Naive thymus-derived CD8-positive, alpha-beta T cell (primary cell): ENCODE measurements at regions not wholly inside any gene's neighbourhood (a gene's known extent, or its start where the extent isn't known, plus 50 kb on each side); places are given as distances from the start of the nearest gene placed in this dataset.

ENCODE experiments used
- ATAC-seq, 2 donors: fragments of 150-1000 bp; cut with Tn5 transposase in 1 of 2; sonication (Bioruptor Pico), chemical (Tn5 transposase) in 1 of 2; 1 replicate in 1 of 2; 2 replicates in 1 of 2; pipeline ENCODE4 v1.10.0; 2021; ENCODE audit warnings: mild to moderate bottlenecking in 2 of 2, moderate library complexity in 2 of 2
- POLR2A ChIA-PET: fragments of 350-600 bp; sonication (Branson Sonifier 250); formaldehyde crosslinking; loops from one replicate; lab custom pipeline; 2021; ENCODE audit warnings: antibody characterized with exemption; lab: Charles Lee
- DNase-seq, 10 donors: peaks; one replicate each; pipeline versions ENCODE4 v3.0.0 to v3.0.0-alpha.2; 2020 to 2022
- H3K27ac Mint-ChIP-seq, 10 donors: one replicate each; pipeline ENCODE4 v1.8.0; 2020 to 2022; ENCODE audit warnings: mild to moderate bottlenecking in 10 of 10, mixed read lengths in 10 of 10, moderate library complexity in 4 of 10, inconsistent platforms in 1 of 10
- H3K27me3 Mint-ChIP-seq, 5 donors: one replicate each; pipeline ENCODE4 v1.8.0; 2021 to 2022; ENCODE audit warnings: mixed read lengths in 5 of 5
- H3K36me3 Mint-ChIP-seq, 3 donors: one replicate each; pipeline ENCODE4 v1.8.0; 2020 to 2022; ENCODE audit warnings: mixed read lengths in 3 of 3, mild to moderate bottlenecking in 2 of 3, inconsistent platforms in 1 of 3
- H3K4me1 Mint-ChIP-seq, 4 donors: one replicate each; pipeline ENCODE4 v1.8.0; 2021 to 2022; ENCODE audit warnings: mixed read lengths in 4 of 4
- H3K4me3 Mint-ChIP-seq, 10 donors: one replicate each; pipeline ENCODE4 v1.8.0; 2020 to 2022; ENCODE audit warnings: mild to moderate bottlenecking in 10 of 10, mixed read lengths in 10 of 10, moderate library complexity in 6 of 10, inconsistent platforms in 1 of 10
- H3K9me3 Mint-ChIP-seq, 9 donors: one replicate each; pipeline ENCODE4 v1.8.0; 2020 to 2022; ENCODE audit warnings: mixed read lengths in 9 of 9, mild to moderate bottlenecking in 3 of 9, inconsistent platforms in 1 of 9, moderate library complexity in 1 of 9

- H3K27ac Mint-ChIP-seq = no peak overlapping the region
- no peak overlapping the region for H3K4me3 Mint-ChIP-seq
- POLR2A ChIA-PET = no interaction called here
- H3K27me3 Mint-ChIP-seq = no peaks in the 10 kb centered on the region
- DNase-seq = no peak
- H3K4me1 Mint-ChIP-seq = no peaks in the 10 kb centered on the region
- no peak for ATAC-seq
- no peaks in the 10 kb centered on the region for H3K36me3 Mint-ChIP-seq
- peaks cover 0 to 14% (median 5%) of the 10 kb centered on the region in 9 donors for H3K9me3 Mint-ChIP-seq
These were observed 440.1 kb upstream of the LINC00305 start for GRCh38 chr18:64589000-64589399.

DNA sequence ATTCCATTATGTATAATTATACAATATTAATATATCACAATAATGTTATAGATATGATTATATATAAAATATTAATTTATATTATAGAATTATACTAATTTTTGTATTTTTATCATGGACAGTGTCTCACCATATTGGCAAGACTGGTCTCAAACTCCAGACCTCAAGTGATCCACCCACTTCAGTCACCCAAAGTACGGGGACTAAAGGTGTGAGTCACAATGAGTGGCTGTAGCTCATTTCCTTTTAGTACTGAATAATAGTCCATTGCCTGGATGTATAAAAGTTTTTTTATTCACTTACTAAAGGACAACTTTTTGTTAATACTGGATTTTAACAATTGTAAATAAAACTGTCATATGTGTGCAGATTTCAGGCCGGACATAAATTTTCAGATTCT, 417.6 kb upstream of the LINC00305 start:
- H3K4me3 Mint-ChIP-seq = no peak overlapping the region
- no peaks in the 10 kb centered on the region for H3K27me3 Mint-ChIP-seq
- H3K27ac Mint-ChIP-seq = no peak overlapping the region
- no peak for ATAC-seq
- no peaks in the 10 kb centered on the region for H3K36me3 Mint-ChIP-seq
- DNase-seq = no peak
- POLR2A ChIA-PET = no interaction called here
- no peaks in the 10 kb centered on the region for H3K4me1 Mint-ChIP-seq
- H3K9me3 Mint-ChIP-seq = peaks cover 2 to 20% (median 11%) of the 10 kb centered on the region in 9 donors

DNA sequence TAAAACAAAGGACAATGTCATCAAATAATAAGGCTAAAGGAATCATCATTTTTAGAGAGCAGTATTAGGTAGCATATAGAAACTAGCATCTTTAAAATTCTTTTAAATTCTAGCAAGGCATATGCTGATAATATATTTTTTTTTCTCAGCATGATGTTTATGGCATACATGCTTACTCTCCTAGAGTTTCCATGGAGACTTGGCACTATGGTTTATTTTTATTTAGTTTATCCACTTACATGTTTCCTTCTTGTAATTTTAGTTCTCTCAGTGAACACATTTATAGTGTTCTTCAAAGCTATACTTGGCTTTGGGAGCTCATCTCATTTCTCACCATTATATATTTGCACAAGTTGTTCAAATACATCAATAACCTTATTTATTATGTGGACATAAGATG, 413.8 kb upstream of the LINC00305 start:
- H3K4me3 Mint-ChIP-seq = no peak overlapping the region
- H3K36me3 Mint-ChIP-seq = no peaks in the 10 kb centered on the region
- no peaks in the 10 kb centered on the region for H3K4me1 Mint-ChIP-seq
- peaks cover 2 to 11% (median 5%) of the 10 kb centered on the region in 9 donors for H3K9me3 Mint-ChIP-seq
- no peak for ATAC-seq
- POLR2A ChIA-PET = no interaction called here
- H3K27me3 Mint-ChIP-seq = no peaks in the 10 kb centered on the region
- H3K27ac Mint-ChIP-seq = no peak overlapping the region
- DNase-seq = no peak

DNA sequence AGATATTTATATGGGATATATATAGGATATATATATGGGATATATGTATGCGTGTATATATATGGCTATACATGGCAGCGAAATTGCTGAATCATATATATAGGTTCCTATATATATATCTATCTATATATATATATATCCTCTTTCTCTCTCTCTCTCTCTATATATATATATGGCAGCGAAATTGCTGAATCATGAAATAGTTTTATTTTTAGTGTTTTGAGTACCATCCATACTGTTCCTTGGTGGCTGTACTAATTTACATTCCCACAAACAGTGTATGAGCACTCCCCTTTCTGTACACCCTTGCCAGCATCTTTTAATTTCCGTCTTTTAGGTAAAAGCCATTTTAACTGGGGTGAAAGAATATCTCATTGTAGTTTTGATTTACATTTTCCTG, 397.6 kb upstream of the LINC00305 start:
- H3K27ac Mint-ChIP-seq = no peak overlapping the region
- H3K36me3 Mint-ChIP-seq = no peaks in the 10 kb centered on the region
- H3K4me1 Mint-ChIP-seq = no peaks in the 10 kb centered on the region
- POLR2A ChIA-PET = no interaction called here
- H3K4me3 Mint-ChIP-seq = no peak overlapping the region
- no peaks in the 10 kb centered on the region for H3K27me3 Mint-ChIP-seq
- DNase-seq (no peak), ATAC-seq (no peak)
- H3K9me3 Mint-ChIP-seq = peaks cover 2 to 24% (median 4%) of the 10 kb centered on the region in 9 donors

- Mint-ChIP-seq H3K4me1 (no peaks in the 10 kb centered on the region), H3K27me3 (no peaks in the 10 kb centered on the region), H3K27ac (no peak overlapping the region), H3K9me3 (peaks cover 0 to 30% (median 9%) of the 10 kb centered on the region in 9 donors), H3K36me3 (no peaks in the 10 kb centered on the region), H3K4me3 (no peak overlapping the region)
- no peak for ATAC-seq
- POLR2A ChIA-PET = no interaction called here
- DNase-seq = no peak
These were observed 391.0 kb upstream of the LINC00305 start for GRCh38 chr18:64539847-64540246.

DNA sequence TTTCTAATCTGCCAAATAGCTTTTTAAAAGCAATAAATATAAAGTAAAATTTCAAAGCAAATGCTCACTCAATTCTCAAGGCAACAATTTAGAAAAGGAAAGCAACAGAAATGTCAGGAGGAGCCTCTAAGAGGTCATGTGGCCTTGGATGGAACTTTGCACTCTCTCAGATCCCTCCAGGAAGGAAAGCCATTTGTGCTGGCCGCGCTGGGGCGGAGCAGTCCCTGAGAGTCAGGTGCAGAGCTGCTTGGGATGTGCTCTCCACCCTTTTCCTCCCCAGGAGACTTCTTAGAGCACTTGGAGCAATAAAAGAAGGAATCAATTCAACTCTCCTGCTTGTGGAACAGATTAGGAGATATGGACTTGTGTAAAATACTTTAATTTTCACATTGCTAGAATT, 379.8 kb upstream of the LINC00305 start:
- H3K9me3 Mint-ChIP-seq = peaks cover 0 to 18% (median 3%) of the 10 kb centered on the region in 9 donors
- DNase-seq (no peak), ATAC-seq (no peak)
- H3K27me3 Mint-ChIP-seq = no peaks in the 10 kb centered on the region
- POLR2A ChIA-PET = no interaction called here
- H3K4me3 Mint-ChIP-seq = no peak overlapping the region
- H3K36me3 Mint-ChIP-seq = no peaks in the 10 kb centered on the region
- H3K27ac Mint-ChIP-seq = no peak overlapping the region
- H3K4me1 Mint-ChIP-seq = no peaks in the 10 kb centered on the region

- DNase-seq = no peak
- Mint-ChIP-seq H3K4me3 (no peak overlapping the region), H3K27me3 (no peaks in the 10 kb centered on the region), H3K36me3 (peaks cover 0 to 5% (median 0%) of the 10 kb centered on the region in 3 donors), H3K9me3 (peaks cover 3 to 31% (median 7%) of the 10 kb centered on the region in 9 donors), H3K4me1 (no peaks in the 10 kb centered on the region), H3K27ac (no peak overlapping the region)
- no peak for ATAC-seq
- POLR2A ChIA-PET = no interaction called here
These were observed 370.3 kb upstream of the LINC00305 start for GRCh38 chr18:64519201-64519600.

GRCh38 chr18:64518191-64518590, 369.3 kb upstream of the LINC00305 start:
- Mint-ChIP-seq H3K27ac (no peak overlapping the region), H3K4me3 (no peak overlapping the region), H3K36me3 (peaks cover 0 to 5% (median 0%) of the 10 kb centered on the region in 3 donors), H3K9me3 (peaks cover 3 to 25% (median 6%) of the 10 kb centered on the region in 9 donors), H3K4me1 (no peaks in the 10 kb centered on the region), H3K27me3 (no peaks in the 10 kb centered on the region)
- ATAC-seq (no peak), DNase-seq (no peak)
- POLR2A ChIA-PET = no interaction called here

DNA sequence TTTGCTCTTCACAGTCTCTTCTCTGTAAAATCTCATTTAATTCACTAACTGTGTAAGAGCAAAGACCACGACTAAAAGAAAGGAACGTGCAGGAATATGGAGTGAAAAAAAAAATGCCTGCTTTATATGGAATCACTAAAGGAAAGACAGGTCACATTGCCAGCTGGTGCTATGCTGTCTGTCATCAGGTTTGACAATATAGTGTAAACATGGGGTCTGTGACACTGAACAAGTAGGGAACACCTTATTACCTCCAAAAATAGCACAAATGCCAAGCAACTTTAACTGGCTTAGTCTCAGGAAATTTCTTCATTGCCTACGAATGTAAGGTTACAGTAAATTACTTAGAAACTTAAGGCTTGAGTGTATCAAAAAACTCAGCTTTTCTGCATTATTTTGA, 364.5 kb upstream of the LINC00305 start:
- H3K4me3 Mint-ChIP-seq = no peak overlapping the region
- no peaks in the 10 kb centered on the region for H3K36me3 Mint-ChIP-seq
- H3K9me3 Mint-ChIP-seq = peaks cover 0 to 6% (median 0%) of the 10 kb centered on the region in 9 donors
- no peak for ATAC-seq
- no peak overlapping the region for H3K27ac Mint-ChIP-seq
- no peak for DNase-seq
- H3K27me3 Mint-ChIP-seq = no peaks in the 10 kb centered on the region
- no peaks in the 10 kb centered on the region for H3K4me1 Mint-ChIP-seq
- POLR2A ChIA-PET = no interaction called here

DNA sequence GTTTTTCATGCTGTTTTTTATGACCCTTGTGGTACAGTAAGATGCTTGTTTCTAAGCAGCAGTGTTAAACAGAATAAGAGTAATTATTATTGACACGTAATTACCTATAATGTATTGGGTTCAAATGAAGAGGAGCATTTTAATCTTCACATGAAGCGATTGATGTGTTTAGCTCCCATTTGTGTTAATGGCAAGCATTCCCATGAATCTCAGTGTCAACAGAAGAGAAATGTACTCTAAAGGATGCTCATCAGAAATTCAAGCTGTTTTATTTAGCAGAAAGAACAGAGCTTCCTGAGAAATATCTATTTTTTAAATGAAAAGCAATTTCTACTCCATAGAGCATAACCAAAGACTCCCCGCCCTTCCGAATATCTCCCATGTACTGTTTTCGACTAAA, 341.3 kb upstream of the LINC00305 start:
- Mint-ChIP-seq H3K36me3 (no peaks in the 10 kb centered on the region), H3K27ac (no peak overlapping the region), H3K27me3 (no peaks in the 10 kb centered on the region), H3K4me3 (no peak overlapping the region), H3K9me3 (peaks cover 0 to 16% (median 4%) of the 10 kb centered on the region in 9 donors), H3K4me1 (no peaks in the 10 kb centered on the region)
- no peak for DNase-seq
- no peak for ATAC-seq
- POLR2A ChIA-PET = no interaction called here

DNA sequence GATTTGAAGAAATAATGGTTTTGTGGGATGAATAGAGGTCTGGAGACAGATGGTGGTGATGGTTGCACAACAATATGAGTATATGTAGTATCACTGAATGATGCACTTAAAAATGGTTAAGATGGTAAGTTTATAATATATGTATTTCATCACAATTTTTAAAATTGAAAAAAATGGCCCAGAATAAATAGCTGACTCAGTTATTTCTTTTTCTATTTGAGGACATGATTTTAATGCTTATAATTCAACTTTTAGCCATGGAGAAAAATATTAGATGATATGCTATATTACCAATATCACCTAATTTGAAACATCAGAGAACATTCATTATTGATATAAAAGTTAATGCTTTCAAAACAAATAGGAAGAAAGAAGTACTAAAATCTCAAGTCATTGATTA, 339.8 kb upstream of the LINC00305 start:
- ATAC-seq (no peak), DNase-seq (no peak)
- no peaks in the 10 kb centered on the region for H3K27me3 Mint-ChIP-seq
- H3K27ac Mint-ChIP-seq = no peak overlapping the region
- POLR2A ChIA-PET = no interaction called here
- H3K4me1 Mint-ChIP-seq = no peaks in the 10 kb centered on the region
- H3K36me3 Mint-ChIP-seq = no peaks in the 10 kb centered on the region
- no peak overlapping the region for H3K4me3 Mint-ChIP-seq
- peaks cover 0 to 5% (median 1%) of the 10 kb centered on the region in 9 donors for H3K9me3 Mint-ChIP-seq

DNA sequence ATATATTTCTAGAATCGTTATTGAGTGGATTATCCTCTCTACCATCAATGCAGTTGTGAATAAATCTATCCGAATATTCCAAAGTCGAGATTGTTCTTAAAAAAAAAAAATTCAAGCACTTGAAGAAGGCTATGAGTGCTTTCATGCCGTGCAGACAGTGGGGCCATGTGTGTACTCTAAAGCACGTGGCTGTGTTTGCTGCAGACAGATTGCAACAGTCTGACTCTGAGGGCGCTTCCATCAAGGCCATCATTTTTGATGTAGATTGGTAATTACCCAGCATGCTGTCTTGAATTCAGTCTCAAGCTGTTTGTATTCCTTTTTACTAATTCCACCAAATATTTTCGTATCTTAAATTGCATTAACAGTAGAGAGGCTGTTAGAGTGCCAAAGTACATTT, 325.9 kb upstream of the LINC00305 start:
- Mint-ChIP-seq H3K27me3 (no peaks in the 10 kb centered on the region), H3K27ac (no peak overlapping the region), H3K36me3 (no peaks in the 10 kb centered on the region), H3K4me1 (no peaks in the 10 kb centered on the region), H3K9me3 (peaks cover 0 to 16% (median 5%) of the 10 kb centered on the region in 9 donors), H3K4me3 (no peak overlapping the region)
- ATAC-seq = no peak
- POLR2A ChIA-PET = no interaction called here
- DNase-seq = no peak

- ATAC-seq (no peak), DNase-seq (no peak)
- Mint-ChIP-seq H3K9me3 (peaks cover 0 to 19% (median 5%) of the 10 kb centered on the region in 9 donors), H3K27ac (no peak overlapping the region), H3K4me1 (no peaks in the 10 kb centered on the region), H3K36me3 (no peaks in the 10 kb centered on the region), H3K4me3 (no peak overlapping the region), H3K27me3 (no peaks in the 10 kb centered on the region)
- POLR2A ChIA-PET = no interaction called here
These were observed 325.4 kb upstream of the LINC00305 start for GRCh38 chr18:64474255-64474654.

DNA sequence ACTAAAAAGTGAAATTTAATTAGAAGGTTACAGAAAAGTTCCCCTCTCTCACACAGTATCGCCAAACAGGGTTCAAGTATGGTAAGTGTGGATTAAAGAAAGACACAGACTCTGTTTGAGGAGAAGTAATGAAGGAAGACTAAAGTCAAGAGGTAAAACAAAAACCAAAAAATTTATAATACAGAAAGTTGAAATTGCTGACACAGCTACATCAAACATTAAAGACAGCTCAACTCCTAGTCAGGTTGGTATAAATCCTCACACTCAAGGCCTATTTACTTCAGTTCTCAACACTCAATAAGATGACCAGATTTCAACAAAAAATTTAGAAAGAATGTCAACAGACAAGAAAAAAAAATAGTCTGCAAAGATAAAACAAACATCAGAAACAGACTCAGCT, 300.5 kb upstream of the LINC00305 start:
- H3K9me3 Mint-ChIP-seq = peaks cover 1 to 14% (median 4%) of the 10 kb centered on the region in 9 donors
- ATAC-seq = no peak
- no peak overlapping the region for H3K27ac Mint-ChIP-seq
- H3K36me3 Mint-ChIP-seq = no peaks in the 10 kb centered on the region
- no peak for DNase-seq
- POLR2A ChIA-PET = no interaction called here
- H3K4me1 Mint-ChIP-seq = no peaks in the 10 kb centered on the region
- no peak overlapping the region for H3K4me3 Mint-ChIP-seq
- H3K27me3 Mint-ChIP-seq = no peaks in the 10 kb centered on the region
